ENCODE measurements at regions not wholly inside any gene's neighbourhood (a gene's known extent, or its start where the extent isn't known, plus 50 kb on each side); places are given as distances from the start of the nearest gene placed in this dataset.

GRCh38 chr18:77822632-77823031 is 573.0 kb downstream of the GALR1 start:
- no peaks in the 10 kb centered on the region for H3K4me1 ChIP-seq (ENCODE audit: control insufficient read depth, insufficient read depth, low read length)
- no peak overlapping the region for H3K27ac ChIP-seq (ENCODE audit: low read length)
- no peak overlapping the region for H3K9ac ChIP-seq (ENCODE audit: low read length in 2 of 2)
- no peaks in the 10 kb centered on the region for H3K27me3 ChIP-seq (ENCODE audit: control insufficient read depth in 1 of 2, insufficient read depth in 2 of 2, low read length in 2 of 2)
- no peak overlapping the region for H3K4me3 ChIP-seq (ENCODE audit: low read length in 2 of 2)
- no peaks in the 10 kb centered on the region for H3K36me3 ChIP-seq (ENCODE audit: control insufficient read depth in 2 of 2, insufficient read depth in 2 of 2, low read length in 2 of 2)
- H3K9me3 ChIP-seq (ENCODE audit: control insufficient read depth in 2 of 2, low read length in 2 of 2), result no peaks in the 10 kb centered on the region

- Histone ChIP-seq H3K4me1 (ENCODE audit: control insufficient read depth, insufficient read depth, low read length) (no peaks in the 10 kb centered on the region), H3K4me3 (ENCODE audit: low read length in 2 of 2) (no peak overlapping the region), H3K9ac (ENCODE audit: low read length in 2 of 2) (no peak overlapping the region), H3K9me3 (ENCODE audit: control insufficient read depth in 2 of 2, low read length in 2 of 2) (no peaks in the 10 kb centered on the region), H3K36me3 (ENCODE audit: control insufficient read depth in 2 of 2, insufficient read depth in 2 of 2, low read length in 2 of 2) (no peaks in the 10 kb centered on the region), H3K27me3 (ENCODE audit: control insufficient read depth in 1 of 2, insufficient read depth in 2 of 2, low read length in 2 of 2) (peaks cover 0 to 3% of the 10 kb centered on the region in 2 donors), H3K27ac (ENCODE audit: low read length) (no peak overlapping the region)
Observed at GRCh38 chr18:77833807-77834206, 584.2 kb downstream of the GALR1 start.

DNA sequence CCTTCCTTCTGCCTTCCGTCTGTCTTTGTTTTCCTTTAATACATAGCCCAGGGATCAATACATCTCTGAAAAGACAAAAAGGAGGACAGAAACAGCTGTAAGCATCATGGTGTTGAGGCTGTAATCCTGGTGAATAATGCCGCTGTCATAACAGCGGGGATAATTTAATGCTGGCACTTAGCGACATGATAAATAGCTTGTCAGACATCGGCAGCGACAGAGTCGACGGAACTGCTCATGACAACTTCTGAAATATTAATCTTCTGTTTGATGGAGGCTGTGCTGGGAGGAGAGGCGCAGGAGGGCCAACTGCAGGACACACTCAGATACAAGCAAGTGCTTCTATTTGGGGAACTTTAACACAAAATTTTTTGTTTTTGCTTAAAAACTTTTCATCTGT is 602.2 kb downstream of the GALR1 start:
- Histone ChIP-seq H3K36me3 (ENCODE audit: control insufficient read depth in 2 of 2, insufficient read depth in 2 of 2, low read length in 2 of 2) (no peaks in the 10 kb centered on the region), H3K4me3 (ENCODE audit: low read length in 2 of 2) (no peak overlapping the region), H3K9me3 (ENCODE audit: control insufficient read depth in 2 of 2, low read length in 2 of 2) (no peaks in the 10 kb centered on the region), H3K27ac (ENCODE audit: low read length) (no peak overlapping the region), H3K27me3 (ENCODE audit: control insufficient read depth in 1 of 2, insufficient read depth in 2 of 2, low read length in 2 of 2) (peaks cover 0 to 2% of the 10 kb centered on the region in 2 donors), H3K9ac (ENCODE audit: low read length in 2 of 2) (no peak overlapping the region), H3K4me1 (ENCODE audit: control insufficient read depth, insufficient read depth, low read length) (no peaks in the 10 kb centered on the region)

DNA sequence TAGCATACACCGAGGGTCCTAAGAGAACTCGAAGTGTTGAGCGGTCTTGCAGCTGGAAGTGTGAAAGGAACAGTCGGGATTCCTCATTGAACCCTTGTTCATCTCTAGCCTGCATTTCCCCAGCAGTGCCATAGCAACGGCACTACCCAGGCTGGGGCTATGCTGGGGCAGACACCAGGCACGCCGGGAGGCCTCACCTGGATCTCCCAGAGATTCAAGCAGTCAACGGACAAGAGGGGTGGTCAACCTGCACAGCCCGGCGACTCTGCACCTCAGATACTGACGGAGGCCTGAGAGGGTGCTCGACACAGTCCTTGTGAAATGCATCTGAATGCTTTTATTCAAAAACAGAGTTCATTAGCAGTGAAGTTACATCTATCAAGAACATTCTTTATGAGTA is 604.2 kb downstream of the GALR1 start:
- Histone ChIP-seq H3K4me3 (ENCODE audit: low read length in 2 of 2) (no peak overlapping the region), H3K9ac (ENCODE audit: low read length in 2 of 2) (no peak overlapping the region), H3K27me3 (ENCODE audit: control insufficient read depth in 1 of 2, insufficient read depth in 2 of 2, low read length in 2 of 2) (peaks cover 0 to 4% of the 10 kb centered on the region in 2 donors), H3K9me3 (ENCODE audit: control insufficient read depth in 2 of 2, low read length in 2 of 2) (no peaks in the 10 kb centered on the region), H3K27ac (ENCODE audit: low read length) (no peak overlapping the region), H3K36me3 (ENCODE audit: control insufficient read depth in 2 of 2, insufficient read depth in 2 of 2, low read length in 2 of 2) (no peaks in the 10 kb centered on the region), H3K4me1 (ENCODE audit: control insufficient read depth, insufficient read depth, low read length) (no peaks in the 10 kb centered on the region)

GRCh38 chr18:77857678-77858655 is 608.3 kb downstream of the GALR1 start:
- no peaks in the 10 kb centered on the region for H3K4me1 ChIP-seq (ENCODE audit: control insufficient read depth, insufficient read depth, low read length)
- H3K36me3 ChIP-seq (ENCODE audit: control insufficient read depth in 2 of 2, insufficient read depth in 2 of 2, low read length in 2 of 2), result no peaks in the 10 kb centered on the region
- no peak overlapping the region for H3K4me3 ChIP-seq (ENCODE audit: low read length in 2 of 2)
- peaks cover 0 to 2% of the 10 kb centered on the region in 2 donors for H3K27me3 ChIP-seq (ENCODE audit: control insufficient read depth in 1 of 2, insufficient read depth in 2 of 2, low read length in 2 of 2)
- no peaks in the 10 kb centered on the region for H3K9me3 ChIP-seq (ENCODE audit: control insufficient read depth in 2 of 2, low read length in 2 of 2)
- no peak overlapping the region for H3K9ac ChIP-seq (ENCODE audit: low read length in 2 of 2)
- H3K27ac ChIP-seq (ENCODE audit: low read length), result no peak overlapping the region

DNA sequence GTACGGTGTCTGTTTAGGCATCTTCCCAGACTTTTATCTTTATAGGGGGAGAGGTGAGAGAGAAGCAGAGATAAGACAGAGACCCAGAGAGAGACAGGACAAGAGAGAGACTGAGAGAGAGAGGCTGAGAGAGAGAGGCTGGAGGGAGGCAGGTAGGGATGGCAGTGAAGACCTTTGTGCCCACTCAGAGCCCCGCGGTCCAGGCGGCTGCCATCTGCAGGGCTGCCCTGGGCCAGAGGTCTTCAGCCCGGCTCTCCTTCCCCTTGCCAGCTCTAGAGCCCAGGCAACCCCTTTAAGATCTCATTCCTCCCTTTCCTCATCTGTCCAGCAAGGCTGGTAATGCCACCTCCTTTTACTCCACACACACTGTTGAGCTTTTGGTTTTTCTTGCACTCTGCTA is 610.0 kb downstream of the GALR1 start:
- H3K4me3 ChIP-seq (ENCODE audit: low read length in 2 of 2), result no peak overlapping the region
- no peaks in the 10 kb centered on the region for H3K4me1 ChIP-seq (ENCODE audit: control insufficient read depth, insufficient read depth, low read length)
- H3K27ac ChIP-seq (ENCODE audit: low read length), result no peak overlapping the region
- H3K36me3 ChIP-seq (ENCODE audit: control insufficient read depth in 2 of 2, insufficient read depth in 2 of 2, low read length in 2 of 2), result no peaks in the 10 kb centered on the region
- H3K9me3 ChIP-seq (ENCODE audit: control insufficient read depth in 2 of 2, low read length in 2 of 2), result no peaks in the 10 kb centered on the region
- H3K9ac ChIP-seq (ENCODE audit: low read length in 2 of 2), result no peak overlapping the region
- H3K27me3 ChIP-seq (ENCODE audit: control insufficient read depth in 1 of 2, insufficient read depth in 2 of 2, low read length in 2 of 2), result peaks cover 0 to 2% of the 10 kb centered on the region in 2 donors

DNA sequence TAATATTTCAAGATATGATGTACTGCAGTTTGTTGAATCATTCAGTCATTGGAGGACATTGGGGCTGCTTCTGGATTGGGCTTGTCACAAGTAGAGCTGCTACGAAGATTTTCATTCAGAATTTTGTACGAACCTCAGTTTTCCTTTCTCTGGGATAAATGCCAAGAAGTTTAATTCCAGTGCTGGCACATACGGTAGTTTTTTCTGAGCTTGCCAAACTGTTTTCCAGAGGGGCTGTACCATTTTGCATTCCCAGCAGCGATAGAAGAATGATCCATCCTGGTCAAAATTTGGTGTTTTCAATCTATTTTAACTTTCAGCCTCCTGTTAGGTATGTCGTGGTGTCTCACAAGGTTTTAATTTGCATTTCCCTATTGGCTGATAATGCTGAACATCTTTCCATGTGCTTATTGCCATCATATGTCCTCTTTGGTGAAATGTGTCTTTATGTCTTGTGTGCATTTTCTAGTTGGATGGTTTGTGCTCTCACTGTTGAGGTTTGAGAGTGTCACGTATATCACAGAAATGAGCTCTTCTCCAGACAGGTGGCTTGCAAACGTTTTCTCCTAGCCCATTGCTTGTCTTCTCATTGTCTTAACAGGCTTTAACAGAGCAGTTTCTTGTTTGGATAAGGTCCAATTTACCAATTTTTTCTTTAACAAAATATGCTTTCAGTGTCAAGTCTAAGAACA is 612.6 kb downstream of the GALR1 start:
- Histone ChIP-seq H3K27me3 (ENCODE audit: control insufficient read depth in 1 of 2, insufficient read depth in 2 of 2, low read length in 2 of 2) (peaks cover 0 to 2% of the 10 kb centered on the region in 2 donors), H3K36me3 (ENCODE audit: control insufficient read depth in 2 of 2, insufficient read depth in 2 of 2, low read length in 2 of 2) (no peaks in the 10 kb centered on the region), H3K9me3 (ENCODE audit: control insufficient read depth in 2 of 2, low read length in 2 of 2) (no peaks in the 10 kb centered on the region), H3K4me1 (ENCODE audit: control insufficient read depth, insufficient read depth, low read length) (no peaks in the 10 kb centered on the region), H3K27ac (ENCODE audit: low read length) (no peak overlapping the region), H3K4me3 (ENCODE audit: low read length in 2 of 2) (no peak overlapping the region), H3K9ac (ENCODE audit: low read length in 2 of 2) (no peak overlapping the region)

- H3K36me3 ChIP-seq (ENCODE audit: control insufficient read depth in 2 of 2, insufficient read depth in 2 of 2, low read length in 2 of 2), result no peaks in the 10 kb centered on the region
- H3K27me3 ChIP-seq (ENCODE audit: control insufficient read depth in 1 of 2, insufficient read depth in 2 of 2, low read length in 2 of 2), result peaks cover 0 to 2% of the 10 kb centered on the region in 2 donors
- no peaks in the 10 kb centered on the region for H3K9me3 ChIP-seq (ENCODE audit: control insufficient read depth in 2 of 2, low read length in 2 of 2)
- no peaks in the 10 kb centered on the region for H3K4me1 ChIP-seq (ENCODE audit: control insufficient read depth, insufficient read depth, low read length)
- H3K4me3 ChIP-seq (ENCODE audit: low read length in 2 of 2), result no peak overlapping the region
- no peak overlapping the region for H3K9ac ChIP-seq (ENCODE audit: low read length in 2 of 2)
- no peak overlapping the region for H3K27ac ChIP-seq (ENCODE audit: low read length)
Observed at GRCh38 chr18:77865853-77866252, 616.2 kb downstream of the GALR1 start.

- no peaks in the 10 kb centered on the region for H3K36me3 ChIP-seq (ENCODE audit: control insufficient read depth in 2 of 2, insufficient read depth in 2 of 2, low read length in 2 of 2)
- H3K4me1 ChIP-seq (ENCODE audit: control insufficient read depth, insufficient read depth, low read length), result no peaks in the 10 kb centered on the region
- H3K9ac ChIP-seq (ENCODE audit: low read length in 2 of 2), result no peak overlapping the region
- H3K4me3 ChIP-seq (ENCODE audit: low read length in 2 of 2), result no peak overlapping the region
- H3K9me3 ChIP-seq (ENCODE audit: control insufficient read depth in 2 of 2, low read length in 2 of 2), result no peaks in the 10 kb centered on the region
- H3K27ac ChIP-seq (ENCODE audit: low read length), result no peak overlapping the region
- H3K27me3 ChIP-seq (ENCODE audit: control insufficient read depth in 1 of 2, insufficient read depth in 2 of 2, low read length in 2 of 2), result peaks cover 0 to 2% of the 10 kb centered on the region in 2 donors
Observed at GRCh38 chr18:77866351-77866750, 616.7 kb downstream of the GALR1 start.

DNA sequence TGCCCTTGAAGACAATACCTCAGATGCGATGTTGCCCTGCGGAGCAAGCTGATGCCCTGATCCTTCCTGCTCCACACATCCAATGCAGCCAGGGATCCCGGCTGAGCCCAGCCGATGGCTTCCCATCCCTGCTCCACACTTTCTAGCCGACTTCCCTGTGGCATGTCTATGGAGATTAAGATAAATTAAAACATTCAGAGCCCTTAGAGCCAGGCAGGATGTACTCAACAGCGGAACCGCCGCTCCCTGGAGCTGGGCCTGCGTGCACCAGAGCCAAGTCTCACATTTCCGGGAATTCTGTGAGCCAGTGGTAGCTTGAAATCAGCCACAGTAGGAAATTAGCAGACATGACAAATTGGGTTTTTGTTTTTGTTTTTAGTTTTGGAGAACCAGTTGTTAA is 620.6 kb downstream of the GALR1 start:
- Histone ChIP-seq H3K9ac (ENCODE audit: low read length in 2 of 2) (no peak overlapping the region), H3K27me3 (ENCODE audit: control insufficient read depth in 1 of 2, insufficient read depth in 2 of 2, low read length in 2 of 2) (peaks cover 0 to 4% of the 10 kb centered on the region in 2 donors), H3K4me1 (ENCODE audit: control insufficient read depth, insufficient read depth, low read length) (no peaks in the 10 kb centered on the region), H3K4me3 (ENCODE audit: low read length in 2 of 2) (no peak overlapping the region), H3K36me3 (ENCODE audit: control insufficient read depth in 2 of 2, insufficient read depth in 2 of 2, low read length in 2 of 2) (no peaks in the 10 kb centered on the region), H3K27ac (ENCODE audit: low read length) (no peak overlapping the region), H3K9me3 (ENCODE audit: control insufficient read depth in 2 of 2, low read length in 2 of 2) (no peaks in the 10 kb centered on the region)

- no peaks in the 10 kb centered on the region for H3K9me3 ChIP-seq (ENCODE audit: control insufficient read depth in 2 of 2, low read length in 2 of 2)
- no peak overlapping the region for H3K9ac ChIP-seq (ENCODE audit: low read length in 2 of 2)
- H3K27me3 ChIP-seq (ENCODE audit: control insufficient read depth in 1 of 2, insufficient read depth in 2 of 2, low read length in 2 of 2), result peaks cover 0 to 4% of the 10 kb centered on the region in 2 donors
- H3K4me1 ChIP-seq (ENCODE audit: control insufficient read depth, insufficient read depth, low read length), result no peaks in the 10 kb centered on the region
- no peak overlapping the region for H3K4me3 ChIP-seq (ENCODE audit: low read length in 2 of 2)
- no peak overlapping the region for H3K27ac ChIP-seq (ENCODE audit: low read length)
- H3K36me3 ChIP-seq (ENCODE audit: control insufficient read depth in 2 of 2, insufficient read depth in 2 of 2, low read length in 2 of 2), result no peaks in the 10 kb centered on the region
Observed at GRCh38 chr18:77870894-77871293, 621.2 kb downstream of the GALR1 start.

Data from stomach smooth muscle (tissue), 2 donors.